Ishikawa (cell line): ENCODE measurements at regions not wholly inside any gene's neighbourhood (a gene's known extent, or its start where the extent isn't known, plus 50 kb on each side); places are given as distances from the start of the nearest gene placed in this dataset.

ENCODE experiments used
- CEBPB ChIP-seq: IDR thresholded peaks from 2 replicates; pipeline ENCODE4 v1.6.1; 2012
- CREB1 ChIP-seq: IDR thresholded peaks from 2 replicates; pipeline ENCODE4 v1.6.1; 2012; ENCODE audit warnings: low read depth
- EGR1 ChIP-seq: IDR thresholded peaks from 2 replicates; pipeline ENCODE4 v1.6.1; 2012
- EP300 ChIP-seq: IDR thresholded peaks from 2 replicates; pipeline ENCODE4 v1.6.1; 2012; ENCODE audit warnings: borderline replicate concordance
- FOXM1 ChIP-seq: IDR thresholded peaks from 2 replicates; pipeline ENCODE4 v1.6.1; 2012; ENCODE audit warnings: low read depth, borderline replicate concordance
- NFIC ChIP-seq: IDR thresholded peaks from 2 replicates; pipeline ENCODE4 v1.6.1; 2012
- RAD21 ChIP-seq: IDR thresholded peaks from 2 replicates; pipeline ENCODE4 v1.6.1; 2012; ENCODE audit warnings: low read depth
- TAF1 ChIP-seq: IDR thresholded peaks from 2 replicates; pipeline ENCODE4 v1.6.1; 2012; ENCODE audit warnings: low read depth, mild to moderate bottlenecking
- TCF12 ChIP-seq: IDR thresholded peaks from 2 replicates; pipeline ENCODE4 v1.6.1; 2012; ENCODE audit warnings: low read depth
- TEAD4 ChIP-seq: IDR thresholded peaks from 2 replicates; pipeline ENCODE4 v1.6.1; 2012
- YY1 ChIP-seq: IDR thresholded peaks from 2 replicates; pipeline ENCODE4 v1.6.1; 2012; ENCODE audit warnings: low read depth
- TF ChIP-seq, protein P1 (sequence below): IDR thresholded peaks from 2 replicates; pipeline ENCODE4 v1.6.1; 2012
- TF ChIP-seq, protein P2 (sequence below): IDR thresholded peaks from 2 replicates; pipeline ENCODE4 v1.6.1; 2012; ENCODE audit warnings: low read depth, mild to moderate bottlenecking
- TF ChIP-seq, protein P3 (sequence below): IDR thresholded peaks from 2 replicates; pipeline ENCODE4 v1.6.1; 2012

DNA sequence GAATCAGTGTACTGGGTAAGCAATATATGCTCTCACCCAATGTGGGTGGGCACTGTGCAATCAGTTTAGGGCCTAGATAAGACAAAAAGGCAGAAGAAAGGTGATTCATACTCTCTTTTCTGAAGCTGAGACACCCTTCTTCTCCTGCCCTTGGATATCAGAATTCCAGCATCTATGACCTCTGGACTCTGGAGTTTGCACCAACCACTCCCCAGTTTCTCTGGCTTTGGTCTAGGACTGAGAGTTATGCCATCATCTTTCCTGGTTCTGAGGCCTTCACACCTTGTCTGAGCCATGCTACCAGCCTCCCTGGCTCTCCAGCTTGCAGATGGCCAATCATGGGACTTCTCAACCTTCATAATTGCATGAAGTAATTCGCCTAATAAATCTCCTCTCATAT lies 724.6 kb upstream of the TYRP1 start:
- TF ChIP-seq TCF12 (no peak), CEBPB (no peak), EP300 (no peak), TAF1 (no peak), FOXM1 (no peak), RAD21 (no peak), EGR1 (no peak), CREB1 (no peak), TEAD4 (no peak), YY1 (no peak), NFIC (no peak)
- TF ChIP-seq, protein P1, sequence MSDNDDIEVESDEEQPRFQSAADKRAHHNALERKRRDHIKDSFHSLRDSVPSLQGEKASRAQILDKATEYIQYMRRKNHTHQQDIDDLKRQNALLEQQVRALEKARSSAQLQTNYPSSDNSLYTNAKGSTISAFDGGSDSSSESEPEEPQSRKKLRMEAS = no peak
- TF ChIP-seq, protein P2, sequence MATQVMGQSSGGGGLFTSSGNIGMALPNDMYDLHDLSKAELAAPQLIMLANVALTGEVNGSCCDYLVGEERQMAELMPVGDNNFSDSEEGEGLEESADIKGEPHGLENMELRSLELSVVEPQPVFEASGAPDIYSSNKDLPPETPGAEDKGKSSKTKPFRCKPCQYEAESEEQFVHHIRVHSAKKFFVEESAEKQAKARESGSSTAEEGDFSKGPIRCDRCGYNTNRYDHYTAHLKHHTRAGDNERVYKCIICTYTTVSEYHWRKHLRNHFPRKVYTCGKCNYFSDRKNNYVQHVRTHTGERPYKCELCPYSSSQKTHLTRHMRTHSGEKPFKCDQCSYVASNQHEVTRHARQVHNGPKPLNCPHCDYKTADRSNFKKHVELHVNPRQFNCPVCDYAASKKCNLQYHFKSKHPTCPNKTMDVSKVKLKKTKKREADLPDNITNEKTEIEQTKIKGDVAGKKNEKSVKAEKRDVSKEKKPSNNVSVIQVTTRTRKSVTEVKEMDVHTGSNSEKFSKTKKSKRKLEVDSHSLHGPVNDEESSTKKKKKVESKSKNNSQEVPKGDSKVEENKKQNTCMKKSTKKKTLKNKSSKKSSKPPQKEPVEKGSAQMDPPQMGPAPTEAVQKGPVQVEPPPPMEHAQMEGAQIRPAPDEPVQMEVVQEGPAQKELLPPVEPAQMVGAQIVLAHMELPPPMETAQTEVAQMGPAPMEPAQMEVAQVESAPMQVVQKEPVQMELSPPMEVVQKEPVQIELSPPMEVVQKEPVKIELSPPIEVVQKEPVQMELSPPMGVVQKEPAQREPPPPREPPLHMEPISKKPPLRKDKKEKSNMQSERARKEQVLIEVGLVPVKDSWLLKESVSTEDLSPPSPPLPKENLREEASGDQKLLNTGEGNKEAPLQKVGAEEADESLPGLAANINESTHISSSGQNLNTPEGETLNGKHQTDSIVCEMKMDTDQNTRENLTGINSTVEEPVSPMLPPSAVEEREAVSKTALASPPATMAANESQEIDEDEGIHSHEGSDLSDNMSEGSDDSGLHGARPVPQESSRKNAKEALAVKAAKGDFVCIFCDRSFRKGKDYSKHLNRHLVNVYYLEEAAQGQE = no peak
- TF ChIP-seq, protein P3, sequence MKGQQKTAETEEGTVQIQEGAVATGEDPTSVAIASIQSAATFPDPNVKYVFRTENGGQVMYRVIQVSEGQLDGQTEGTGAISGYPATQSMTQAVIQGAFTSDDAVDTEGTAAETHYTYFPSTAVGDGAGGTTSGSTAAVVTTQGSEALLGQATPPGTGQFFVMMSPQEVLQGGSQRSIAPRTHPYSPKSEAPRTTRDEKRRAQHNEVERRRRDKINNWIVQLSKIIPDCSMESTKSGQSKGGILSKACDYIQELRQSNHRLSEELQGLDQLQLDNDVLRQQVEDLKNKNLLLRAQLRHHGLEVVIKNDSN = no peak
